ENCODE measurements at regions not wholly inside any gene's neighbourhood (a gene's known extent, or its start where the extent isn't known, plus 50 kb on each side); places are given as distances from the start of the nearest gene placed in this dataset.

GRCh38 chr6:4350567-4351519 lies 215.5 kb upstream of the ECI2 start:
- DNase-seq (no peak), ATAC-seq (no peak)
- Histone ChIP-seq H3K27me3 (ENCODE audit: control insufficient read depth, insufficient read depth, low read length) (no peaks in the 10 kb centered on the region), H3K4me3 (ENCODE audit: low read length) (no peak overlapping the region), H3K36me3 (ENCODE audit: control insufficient read depth, insufficient read depth, low read length) (no peaks in the 10 kb centered on the region), H3K27ac (ENCODE audit: low read length) (no peak overlapping the region), H3K9me3 (ENCODE audit: control insufficient read depth, insufficient read depth, low read length) (no peaks in the 10 kb centered on the region), H3K4me1 (ENCODE audit: control insufficient read depth, insufficient read depth, low read length) (no peaks in the 10 kb centered on the region)
- Mint-ChIP-seq H3K27me3 (ENCODE audit: low read depth in 2 of 2) (no peaks in the 10 kb centered on the region), H3K36me3 (no peaks in the 10 kb centered on the region), H3K4me3 (no peak overlapping the region), H3K27ac (no peak overlapping the region), H3K4me1 (no peaks in the 10 kb centered on the region), H3K9me3 (no peaks in the 10 kb centered on the region)
- no peak for TF ChIP-seq CTCF (IDR thresholded peaks at IDR 0.05)
- intact Hi-C loops (cut with micrococcal nuclease): no loop called here
- WGBS (ENCODE audit: insufficient coverage): 63% methylated on average over 8 of the region's 9 CpGs

- no peak for TF ChIP-seq CTCF (IDR thresholded peaks at IDR 0.05)
- H3K4me3 Mint-ChIP-seq: no peak overlapping the region
- Histone ChIP-seq H3K36me3 (ENCODE audit: control insufficient read depth, insufficient read depth, low read length) (no peaks in the 10 kb centered on the region), H3K9me3 (ENCODE audit: control insufficient read depth, insufficient read depth, low read length) (no peaks in the 10 kb centered on the region), H3K27me3 (ENCODE audit: control insufficient read depth, insufficient read depth, low read length) (no peaks in the 10 kb centered on the region), H3K4me1 (ENCODE audit: control insufficient read depth, insufficient read depth, low read length) (no peaks in the 10 kb centered on the region), H3K4me3 (ENCODE audit: low read length) (no peak overlapping the region), H3K27ac (ENCODE audit: low read length) (no peak overlapping the region)
- no peak overlapping the region for H3K27ac Mint-ChIP-seq
- no peak for ATAC-seq
- no peaks in the 10 kb centered on the region for H3K27me3 Mint-ChIP-seq (ENCODE audit: low read depth in 2 of 2)
- H3K36me3 Mint-ChIP-seq: no peaks in the 10 kb centered on the region
- intact Hi-C loops (cut with micrococcal nuclease): no loop called here
- H3K4me1 Mint-ChIP-seq: no peaks in the 10 kb centered on the region
- H3K9me3 Mint-ChIP-seq: no peaks in the 10 kb centered on the region
- no peak for DNase-seq
- WGBS (ENCODE audit: insufficient coverage): 94% methylated on average over 6 of the region's 6 CpGs
Observed at GRCh38 chr6:4349931-4350330, 214.6 kb upstream of the ECI2 start.

- no peaks in the 10 kb centered on the region for H3K9me3 ChIP-seq (ENCODE audit: control insufficient read depth, insufficient read depth, low read length)
- no peaks in the 10 kb centered on the region for H3K36me3 ChIP-seq (ENCODE audit: control insufficient read depth, insufficient read depth, low read length)
- H3K27ac Mint-ChIP-seq: no peak overlapping the region
- H3K4me1 ChIP-seq (ENCODE audit: control insufficient read depth, insufficient read depth, low read length): no peaks in the 10 kb centered on the region
- no peaks in the 10 kb centered on the region for H3K36me3 Mint-ChIP-seq
- DNase-seq (no peak), ATAC-seq (no peak)
- H3K4me1 Mint-ChIP-seq: no peaks in the 10 kb centered on the region
- H3K4me3 ChIP-seq (ENCODE audit: low read length): no peak overlapping the region
- no peak for TF ChIP-seq CTCF (IDR thresholded peaks at IDR 0.05)
- 90% methylated on average over 11 of the region's 11 CpGs for WGBS (ENCODE audit: insufficient coverage)
- H3K27me3 ChIP-seq (ENCODE audit: control insufficient read depth, insufficient read depth, low read length): no peaks in the 10 kb centered on the region
- no peak overlapping the region for H3K4me3 Mint-ChIP-seq
- no peaks in the 10 kb centered on the region for H3K9me3 Mint-ChIP-seq
- intact Hi-C loops (cut with micrococcal nuclease): no loop called here
- H3K27me3 Mint-ChIP-seq (ENCODE audit: low read depth in 2 of 2): no peaks in the 10 kb centered on the region
- H3K27ac ChIP-seq (ENCODE audit: low read length): no peak overlapping the region
Observed at GRCh38 chr6:4349323-4349722, 213.9 kb upstream of the ECI2 start.
